Right lobe of liver (tissue), 6 donors: ENCODE measurements at regions not wholly inside any gene's neighbourhood (a gene's known extent, or its start where the extent isn't known, plus 50 kb on each side); places are given as distances from the start of the nearest gene placed in this dataset.

ENCODE experiments used
- ATAC-seq, 4 donors: fragments of 200-7000 bp; cut with Tn5 transposase; one replicate each; pipeline ENCODE4 v1.9.1; 2020; ENCODE audit warnings: mild to moderate bottlenecking in 4 of 4, moderate library complexity in 4 of 4
- DNase-seq, 3 donors: peaks; one replicate each; pipeline ENCODE4 v3.0.0-alpha.2; 2020
- H3K27ac ChIP-seq, 3 donors: fragments of 200-600 bp; one replicate each; pipeline ENCODE4 v1.8.0; 2022
- H3K27me3 ChIP-seq, 2 donors: fragments of 200-600 bp; one replicate each; pipeline ENCODE4 v1.8.0; 2022
- H3K36me3 ChIP-seq, 4 donors: fragments of 200-600 bp; sonication (generic) in 1 of 4; one replicate each; pipeline versions ENCODE4 v1.5.1 to v1.8.0; 2017 to 2022; ENCODE audit warnings: control low read depth in 1 of 4
- H3K4me1 ChIP-seq, 4 donors: fragments of 200-600 bp; sonication (generic) in 1 of 4; one replicate each; pipeline versions ENCODE4 v1.5.1 to v1.8.0; 2017 to 2022; ENCODE audit warnings: control low read depth in 1 of 4
- H3K4me3 ChIP-seq, 3 donors: fragments of 200-600 bp; one replicate each; pipeline ENCODE4 v1.8.0; 2022
- H3K9me3 ChIP-seq, 4 donors: fragments of 200-600 bp; sonication (generic) in 1 of 4; one replicate each; pipeline versions ENCODE4 v1.5.1 to v1.8.0; 2017 to 2022; ENCODE audit warnings: control low read depth in 1 of 4
- POLR2A ChIP-seq: fragments of 450-650 bp; IDR thresholded peaks from one replicate; pipeline ENCODE4 v1.6.1; 2017; ENCODE audit warnings: antibody characterized with exemption, mild to moderate bottlenecking
- WGBS: methylation state at CpG from one replicate; pipeline ENCODE4 v1.1.6; 2018; ENCODE audit warnings: low coverage, low lambda C conversion rate; ENCODE audit not compliant: insufficient coverage; ENCODE audit errors: missing lambda C conversion rate; 5-methylcytosine and 5-hydroxymethylcytosine counted together
- intact Hi-C, 2 donors: fragments of 100-400 bp; cut with DNase I; formaldehyde crosslinking; loops; one replicate each; pipeline versions ENCODE4 v1.11.2 to v1.14.1; 2022
- TF ChIP-seq, protein P1 (sequence below), 4 donors: fragments of 200-600 bp in 3 of 4; fragments of 450-650 bp in 1 of 4; IDR thresholded peaks; one replicate each; pipeline versions ENCODE4 v1.5.1 to v1.8.0; 2016 to 2022; ENCODE audit warnings: antibody characterized with exemption in 4 of 4, mild to moderate bottlenecking in 2 of 4
- donor health status: DM: no; HTN: yes; CAD: no.
- donor health status: DM: no; HTN: no; CAD: no.
- donor health status: DM: no; HTN: no; CAD: no.
- donor health status: DM: no; HTN: yes; CAD: no.
- donor health status: DM: no; HTN: yes; CAD: no.

DNA sequence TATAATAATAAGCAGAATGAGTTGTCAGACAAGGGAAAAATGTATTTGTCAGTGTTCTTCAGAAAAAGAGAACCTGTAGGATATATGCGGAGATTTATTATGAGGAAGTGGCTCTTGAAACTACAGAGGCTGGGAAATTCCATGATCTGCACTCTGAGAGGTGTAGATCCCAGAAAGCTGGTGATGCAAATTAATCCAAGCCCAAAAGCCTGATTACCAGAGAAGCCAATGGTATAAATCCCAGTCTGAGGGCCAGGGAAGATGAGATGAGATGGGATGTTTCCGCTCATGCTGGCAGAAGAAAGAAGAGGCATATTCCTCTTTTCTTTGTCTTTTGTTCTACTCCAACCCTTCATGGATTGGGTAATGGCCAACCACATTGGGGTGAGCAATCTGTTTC lies 732.8 kb upstream of the IGFBP3 start:
- H3K36me3 ChIP-seq, result no peaks in the 10 kb centered on the region
- no peaks in the 10 kb centered on the region for H3K27me3 ChIP-seq
- WGBS, result 63% methylated on average over 1 of the region's 2 CpGs
- H3K27ac ChIP-seq, result no peak overlapping the region
- no peaks in the 10 kb centered on the region for H3K9me3 ChIP-seq
- intact Hi-C loops, result no loop called here
- no peak for TF ChIP-seq POLR2A
- TF ChIP-seq, protein P1, sequence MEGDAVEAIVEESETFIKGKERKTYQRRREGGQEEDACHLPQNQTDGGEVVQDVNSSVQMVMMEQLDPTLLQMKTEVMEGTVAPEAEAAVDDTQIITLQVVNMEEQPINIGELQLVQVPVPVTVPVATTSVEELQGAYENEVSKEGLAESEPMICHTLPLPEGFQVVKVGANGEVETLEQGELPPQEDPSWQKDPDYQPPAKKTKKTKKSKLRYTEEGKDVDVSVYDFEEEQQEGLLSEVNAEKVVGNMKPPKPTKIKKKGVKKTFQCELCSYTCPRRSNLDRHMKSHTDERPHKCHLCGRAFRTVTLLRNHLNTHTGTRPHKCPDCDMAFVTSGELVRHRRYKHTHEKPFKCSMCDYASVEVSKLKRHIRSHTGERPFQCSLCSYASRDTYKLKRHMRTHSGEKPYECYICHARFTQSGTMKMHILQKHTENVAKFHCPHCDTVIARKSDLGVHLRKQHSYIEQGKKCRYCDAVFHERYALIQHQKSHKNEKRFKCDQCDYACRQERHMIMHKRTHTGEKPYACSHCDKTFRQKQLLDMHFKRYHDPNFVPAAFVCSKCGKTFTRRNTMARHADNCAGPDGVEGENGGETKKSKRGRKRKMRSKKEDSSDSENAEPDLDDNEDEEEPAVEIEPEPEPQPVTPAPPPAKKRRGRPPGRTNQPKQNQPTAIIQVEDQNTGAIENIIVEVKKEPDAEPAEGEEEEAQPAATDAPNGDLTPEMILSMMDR (IDR thresholded peaks at IDR 0.05), result no peak
- ATAC-seq (no peak), DNase-seq (no peak)
- no peak overlapping the region for H3K4me3 ChIP-seq
- no peaks in the 10 kb centered on the region for H3K4me1 ChIP-seq

DNA sequence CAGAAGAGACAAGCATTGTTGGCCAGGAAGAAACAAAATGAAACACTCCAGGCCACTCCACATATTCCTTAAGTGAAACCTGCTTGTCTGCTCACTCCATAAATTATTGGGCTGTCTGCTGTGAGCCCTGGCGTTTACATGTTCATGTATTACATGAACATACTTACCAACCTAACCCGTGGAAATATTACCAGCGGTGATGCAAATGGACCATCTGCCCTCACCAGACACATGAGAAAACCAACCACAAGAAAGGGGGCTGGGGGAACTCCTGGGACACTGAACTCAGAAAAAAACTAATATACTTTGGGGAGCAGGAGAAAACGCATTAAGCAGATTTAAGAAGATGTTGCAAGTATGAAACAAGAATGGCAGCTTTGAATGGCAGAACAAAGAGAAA lies 731.2 kb upstream of the IGFBP3 start:
- no peak overlapping the region for H3K4me3 ChIP-seq
- H3K36me3 ChIP-seq, result no peaks in the 10 kb centered on the region
- no peaks in the 10 kb centered on the region for H3K9me3 ChIP-seq
- no peaks in the 10 kb centered on the region for H3K4me1 ChIP-seq
- H3K27me3 ChIP-seq, result no peaks in the 10 kb centered on the region
- intact Hi-C loops, result no loop called here
- 86% methylated on average over 4 of the region's 4 CpGs for WGBS
- ATAC-seq (no peak), DNase-seq (no peak)
- no peak overlapping the region for H3K27ac ChIP-seq
- TF ChIP-seq, protein P1 (IDR thresholded peaks at IDR 0.05), result no peak
- no peak for TF ChIP-seq POLR2A

DNA sequence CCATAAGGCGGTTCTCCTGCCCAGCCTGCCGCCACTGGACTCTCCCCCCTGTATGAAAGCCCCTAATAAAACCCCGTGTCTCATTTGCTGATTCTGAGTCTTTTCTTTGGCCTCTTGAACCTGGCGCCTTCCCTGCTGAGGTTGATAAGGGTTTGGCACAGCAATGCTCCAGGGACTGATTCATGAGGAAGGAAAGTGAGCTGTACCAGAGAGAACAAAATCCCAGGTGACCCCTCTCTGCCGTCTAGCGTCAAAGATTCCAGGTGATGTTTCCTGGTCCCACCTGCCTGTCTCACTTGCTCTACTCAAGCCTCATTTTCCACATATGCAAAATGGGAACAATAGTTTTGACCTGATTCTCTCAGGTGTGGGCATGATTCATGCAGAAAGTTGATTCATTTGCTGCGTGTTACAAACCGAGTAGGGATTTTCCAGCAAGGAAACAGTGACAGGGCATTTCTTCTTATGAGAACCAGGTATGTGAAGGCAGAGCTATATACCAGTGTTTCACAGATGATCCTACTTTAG lies 730.6 kb upstream of the IGFBP3 start:
- Histone ChIP-seq H3K9me3 (no peaks in the 10 kb centered on the region), H3K27ac (no peak overlapping the region), H3K4me1 (no peaks in the 10 kb centered on the region), H3K36me3 (no peaks in the 10 kb centered on the region), H3K27me3 (no peaks in the 10 kb centered on the region), H3K4me3 (no peak overlapping the region)
- DNase-seq (no peak), ATAC-seq (no peak)
- TF ChIP-seq POLR2A, result no peak
- TF ChIP-seq, protein P1 (IDR thresholded peaks at IDR 0.05), result no peak
- 77% methylated on average over 6 of the region's 8 CpGs for WGBS
- intact Hi-C loops, result no loop called here

DNA sequence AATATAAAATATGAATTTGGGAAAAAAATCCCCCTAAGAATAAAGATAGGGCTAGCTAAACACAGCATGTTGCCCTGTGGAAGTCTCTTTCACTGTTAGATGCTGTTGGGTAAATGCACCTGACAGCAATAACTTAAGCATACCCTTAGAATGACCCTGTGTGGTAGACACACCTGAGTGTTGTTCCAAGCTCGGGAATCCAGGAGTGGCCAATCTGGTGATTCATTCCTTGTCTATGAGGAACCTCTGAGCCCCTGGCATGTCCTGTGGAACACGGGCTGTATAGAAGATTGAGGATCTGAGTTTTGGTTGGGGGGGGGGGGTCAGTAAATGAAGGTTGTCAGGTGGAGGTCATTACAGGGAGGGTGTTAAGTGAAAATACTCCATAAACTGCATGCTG lies 730.0 kb upstream of the IGFBP3 start:
- ATAC-seq, result no peak
- intact Hi-C loops, result no loop called here
- WGBS, result 90% methylated on average over 2 of the region's 2 CpGs

More for the DNA sequence above, 730.0 kb upstream of the IGFBP3 start:
- no peaks in the 10 kb centered on the region for H3K4me1 ChIP-seq
- no peak overlapping the region for H3K27ac ChIP-seq
- no peaks in the 10 kb centered on the region for H3K9me3 ChIP-seq
- no peak for TF ChIP-seq POLR2A
- TF ChIP-seq, protein P1 (IDR thresholded peaks at IDR 0.05), result no peak
- DNase-seq, result no peak
- no peak overlapping the region for H3K4me3 ChIP-seq
- no peaks in the 10 kb centered on the region for H3K36me3 ChIP-seq
- H3K27me3 ChIP-seq, result no peaks in the 10 kb centered on the region
